ENCODE measurements at regions not wholly inside any gene's neighbourhood (a gene's known extent, or its start where the extent isn't known, plus 50 kb on each side); places are given as distances from the start of the nearest gene placed in this dataset.

GRCh38 chr14:104458845-104459244 is 120.7 kb upstream of the C14orf180 start:
- no peak for FAIRE-seq
- in situ Hi-C loops (cut with MboI), result no loop called here
- CTCF ChIA-PET (ENCODE audit: low intra/inter-chr PET ratio), result no interaction called here
- TF ChIP-seq RBFOX2 (IDR thresholded peaks at IDR 0.05; ENCODE audit: low read depth, low read length), result no peak
- no peak for TF ChIP-seq ERF (CRISPR knock-in tag; IDR thresholded peaks at IDR 0.05)
- no peak for TF ChIP-seq BCLAF1 (IDR thresholded peaks at IDR 0.05; ENCODE audit: borderline replicate concordance in 1 of 2, control insufficient read depth in 1 of 2, low read depth in 2 of 2, low read length in 1 of 2)
- TF ChIP-seq PYGO2 (tag; IDR thresholded peaks at IDR 0.05), result no peak
- no peak for TF ChIP-seq RREB1 (CRISPR knock-in tag; IDR thresholded peaks at IDR 0.05)
- no peak for TF ChIP-seq ZBTB43 (CRISPR knock-in tag; IDR thresholded peaks at IDR 0.05)
- TF ChIP-seq ZBTB34 (CRISPR knock-in tag; IDR thresholded peaks at IDR 0.05), result no peak
- no peak for TF ChIP-seq RHOXF2B (CRISPR knock-in tag; conservative IDR thresholded peaks at IDR 0.05)
- no peak for TF ChIP-seq EGR1 (conservative IDR thresholded peaks at IDR 0.05)
- TF ChIP-seq GABPA (tag; conservative IDR thresholded peaks at IDR 0.05; ENCODE audit: low read depth), result no peak
- TF ChIP-seq MCM3 (IDR thresholded peaks at IDR 0.05), result no peak
- TF ChIP-seq DACH1 (IDR thresholded peaks at IDR 0.05; ENCODE audit: partially characterized antibody), result no peak

More at GRCh38 chr14:104458845-104459244, 120.7 kb upstream of the C14orf180 start:
- Histone ChIP-seq H3K4me3 (no peak overlapping the region), H3K27me3 (ENCODE audit: control insufficient read depth in 2 of 2, insufficient read depth in 2 of 2, low read length in 2 of 2) (no peaks in the 10 kb centered on the region; a peak in 1 of 5 replicates), H3K4me2 (ENCODE audit: insufficient read depth, low read length) (no peak overlapping the region), H3K79me2 (ENCODE audit: control insufficient read depth, insufficient read depth, low read length) (no peaks in the 10 kb centered on the region), H2AFZ (ENCODE audit: low read depth, low read length) (no peak overlapping the region), H4K20me1 (replicated peaks; ENCODE audit: control insufficient read depth, insufficient read depth, low read length) (no peaks in the 10 kb centered on the region), H3K9ac (ENCODE audit: insufficient read depth in 1 of 2, low read depth in 2 of 2, low read length in 2 of 2) (no peak overlapping the region), H3K36me3 (ENCODE audit: control insufficient read depth, insufficient read depth, low read length) (no peaks in the 10 kb centered on the region), H3K4me1 (replicated peaks in 1 of 2; ENCODE audit: control insufficient read depth in 2 of 2, insufficient read depth in 2 of 2, low read length in 2 of 2) (peaks cover 0 to 5% of the 10 kb centered on the region in 2 experiments; a peak in 2 of 5 replicates), H3K9me3 (replicated peaks; ENCODE audit: control insufficient read depth, insufficient read depth, low read depth, low read length) (no peaks in the 10 kb centered on the region), H3K9me1 (ENCODE audit: control insufficient read depth, insufficient read depth, low read length) (no peaks in the 10 kb centered on the region), H3K27ac (ENCODE audit: extremely low read depth, low read depth, low read length) (no peak overlapping the region)
- DNase-seq (ENCODE audit: extremely low read depth in 1 of 4, low spot score in 3 of 4) (no peak), ATAC-seq (no peak)
- BruUV-seq (replicated peaks), result no TSS peak
- intact Hi-C loops (cut with micrococcal nuclease), result no loop called here
- 1% methylated on average over 9 of the region's 9 CpGs for WGBS (ENCODE audit: insufficient coverage, low coverage, missing lambda C conversion rate)
- POLR2A ChIA-PET, result no interaction called here

Measured in K562 (cell line).